GM18519 (cell line): ENCODE measurements at regions not wholly inside any gene's neighbourhood (a gene's known extent, or its start where the extent isn't known, plus 50 kb on each side); places are given as distances from the start of the nearest gene placed in this dataset.
"Not testable (repeated sequence)": the region's sequence is repeated elsewhere in the genome, so short reads cannot be mapped to it uniquely, and the experiment has no call there.

Experiments
- ATAC-seq: cut with Tn5 transposase; IDR thresholded peaks from one replicate; pipeline ENCODE4 v1.9.1; 2021; ENCODE audit warnings: mild to moderate bottlenecking, moderate library complexity; ENCODE audit not compliant: unreplicated experiment, low FRiP score

DNA sequence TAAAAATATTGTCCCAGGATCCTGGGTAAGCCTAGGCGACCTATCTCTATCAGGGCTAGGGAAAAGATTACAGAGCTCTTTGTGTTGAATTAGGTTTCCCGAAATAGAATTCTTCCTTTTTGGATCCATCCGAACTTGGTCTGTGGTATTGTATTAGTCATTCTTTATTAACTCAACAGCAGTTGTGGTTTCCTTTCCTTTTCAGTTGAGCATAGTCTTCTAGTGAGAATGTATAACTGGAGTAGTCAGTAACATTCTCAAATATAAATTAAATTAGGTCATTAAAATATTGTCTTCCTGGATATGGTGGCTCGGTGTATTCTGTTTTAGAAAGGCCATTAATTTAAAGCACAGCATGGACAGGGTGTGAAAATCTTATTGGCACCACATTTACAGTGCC is 520.4 kb downstream of the NLGN4X start:
- no peak for ATAC-seq

DNA sequence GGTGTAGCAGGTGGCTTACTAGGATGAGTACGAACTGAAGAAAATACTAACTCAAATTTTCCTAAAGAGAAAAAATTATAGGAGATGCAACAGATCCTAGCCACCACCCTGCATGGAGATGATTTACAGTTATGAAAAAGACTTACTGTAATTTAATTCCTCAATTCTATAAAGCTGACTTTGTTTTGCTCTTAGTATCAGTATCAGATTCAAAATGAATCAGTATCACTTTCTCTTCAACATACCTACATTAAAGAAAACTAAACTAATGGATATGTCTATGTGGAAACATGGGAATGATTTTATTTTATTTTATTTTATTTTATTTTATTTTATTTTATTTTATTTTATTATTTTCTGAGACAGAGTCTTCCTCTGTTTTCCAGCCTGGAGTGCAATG is 525.8 kb downstream of the NLGN4X start:
- no peak for ATAC-seq

DNA sequence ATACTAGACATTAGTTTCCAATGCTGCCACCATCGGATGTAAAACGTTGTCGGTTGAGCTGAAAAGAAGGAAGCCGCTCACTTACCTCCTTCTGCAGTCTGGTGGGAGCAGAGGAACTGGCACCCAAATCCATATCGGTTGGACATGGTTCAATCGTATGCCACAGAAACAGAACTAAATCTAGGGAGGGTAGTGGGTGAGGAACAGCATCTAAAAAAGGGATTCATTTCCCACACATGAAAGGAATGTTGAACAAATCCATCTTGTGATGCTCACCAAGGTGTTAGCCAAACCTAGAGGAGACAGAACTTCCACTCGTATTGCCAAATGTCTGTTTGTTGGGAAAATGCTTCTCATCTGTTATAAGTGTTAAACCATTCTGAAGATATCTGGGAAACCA is 532.7 kb downstream of the NLGN4X start:
- no peak for ATAC-seq

DNA sequence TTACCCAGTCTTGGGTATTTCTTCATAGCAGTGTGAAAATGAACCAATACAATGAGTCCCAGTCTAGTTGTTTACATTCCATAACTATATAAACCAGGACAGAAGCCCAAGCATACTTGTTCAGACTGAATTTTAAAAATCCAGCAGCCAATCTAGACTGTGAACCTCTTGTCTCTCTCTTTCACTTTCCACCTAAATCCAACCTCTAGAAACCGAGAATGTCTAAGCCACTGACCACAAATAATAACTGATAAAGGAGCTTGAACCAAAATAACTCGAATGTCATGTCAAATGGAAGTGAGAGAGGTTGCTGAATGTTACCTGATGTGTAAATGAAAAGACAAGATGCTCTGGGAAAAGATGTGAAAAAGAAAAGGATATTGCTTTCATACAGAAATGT is 544.7 kb downstream of the NLGN4X start:
- no peak for ATAC-seq

DNA sequence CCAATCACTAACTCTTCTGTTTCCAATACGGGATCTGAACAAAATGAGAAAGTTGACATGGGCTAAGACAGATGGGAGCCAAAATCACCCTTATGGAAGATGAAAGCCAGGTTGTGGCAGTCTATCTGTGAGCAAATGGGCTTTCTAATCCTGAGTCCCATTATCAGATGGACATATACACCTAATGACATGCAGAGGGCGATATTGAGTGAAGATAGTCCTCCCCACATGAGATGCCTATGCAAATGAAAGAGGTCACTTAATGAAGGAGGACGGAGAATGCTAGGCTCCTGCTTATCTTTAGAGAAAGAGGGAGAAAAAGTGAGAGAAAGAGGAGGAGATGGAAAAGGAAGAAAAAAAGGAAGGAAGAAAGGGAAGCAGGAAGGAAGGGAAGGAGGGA is 547.5 kb downstream of the NLGN4X start:
- no peak for ATAC-seq

DNA sequence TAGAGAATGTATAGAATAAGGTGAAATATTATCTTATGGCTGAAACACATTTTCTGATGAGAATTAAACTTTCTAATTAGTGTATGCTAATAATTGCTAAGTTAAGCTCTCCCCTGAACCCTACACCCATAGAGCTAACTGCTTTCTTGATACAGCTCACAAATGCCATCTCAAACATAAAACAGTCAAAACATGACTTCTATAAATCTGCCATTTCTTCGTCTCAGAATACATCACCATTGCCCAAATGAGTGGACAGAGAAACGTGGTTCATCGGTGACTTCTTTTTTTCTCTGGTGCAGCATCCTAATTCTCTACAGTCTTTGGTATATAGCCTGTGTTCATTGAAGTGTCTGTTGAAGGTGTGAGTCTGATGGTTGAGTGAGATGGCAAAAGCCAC is 554.6 kb downstream of the NLGN4X start:
- ATAC-seq, result no peak

DNA sequence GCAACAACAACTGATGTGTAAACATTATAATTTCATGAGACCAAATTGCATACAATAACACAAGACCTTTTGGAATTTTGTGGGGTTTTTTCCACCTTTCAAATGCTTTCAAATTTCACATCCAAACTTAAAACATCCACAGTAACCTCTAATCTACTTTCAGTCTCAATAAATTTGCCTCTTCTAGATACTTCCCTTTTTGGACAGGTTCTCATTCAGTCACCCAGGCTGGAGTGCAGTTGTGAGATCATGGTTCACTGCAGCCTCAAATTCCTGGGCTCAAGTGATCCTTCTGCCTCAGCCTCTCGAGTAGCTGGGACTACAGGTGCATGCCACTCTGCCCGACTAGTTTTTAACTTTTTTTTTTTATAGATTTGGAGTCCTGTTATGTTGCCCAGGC is 556.6 kb downstream of the NLGN4X start:
- no peak for ATAC-seq

DNA sequence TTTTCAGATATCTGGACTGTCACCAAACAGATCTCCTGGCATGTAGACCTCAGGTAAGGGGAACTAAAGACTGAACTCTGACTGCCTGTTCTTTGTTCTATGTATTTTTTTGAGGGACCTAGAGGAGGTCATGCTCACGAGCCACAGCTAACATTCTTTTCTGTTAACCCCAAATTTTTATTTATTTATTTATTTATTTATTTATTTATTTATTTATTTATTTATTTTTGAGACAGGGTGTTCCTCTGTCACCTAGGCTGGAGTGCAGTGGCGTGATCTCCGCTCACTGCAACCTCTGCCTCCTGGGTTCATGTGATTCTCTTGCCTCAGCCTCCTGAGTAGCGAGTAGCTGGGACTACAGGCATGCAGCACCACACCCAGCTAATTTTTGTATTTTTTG is 562.0 kb downstream of the NLGN4X start:
- ATAC-seq, result not testable (repeated sequence)

DNA sequence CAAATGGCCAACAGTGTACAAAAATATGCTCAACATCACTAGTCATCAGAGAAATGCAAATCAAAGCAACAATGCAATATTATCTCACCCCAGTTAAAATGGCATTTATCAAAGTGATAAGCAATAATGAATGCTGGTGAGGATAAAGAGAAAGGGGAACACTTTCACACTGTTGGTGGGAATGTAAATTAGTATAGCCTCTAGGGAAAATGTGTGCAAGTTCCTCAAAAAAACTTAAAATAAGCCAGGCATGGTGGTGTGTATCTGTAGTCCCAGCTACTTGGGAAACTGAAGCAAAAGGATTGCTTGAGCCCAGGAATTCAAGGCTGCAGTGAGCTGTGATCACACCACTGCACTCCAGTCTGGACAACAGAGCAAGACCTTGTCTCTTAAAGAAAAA is 572.1 kb downstream of the NLGN4X start:
- ATAC-seq, result no peak

DNA sequence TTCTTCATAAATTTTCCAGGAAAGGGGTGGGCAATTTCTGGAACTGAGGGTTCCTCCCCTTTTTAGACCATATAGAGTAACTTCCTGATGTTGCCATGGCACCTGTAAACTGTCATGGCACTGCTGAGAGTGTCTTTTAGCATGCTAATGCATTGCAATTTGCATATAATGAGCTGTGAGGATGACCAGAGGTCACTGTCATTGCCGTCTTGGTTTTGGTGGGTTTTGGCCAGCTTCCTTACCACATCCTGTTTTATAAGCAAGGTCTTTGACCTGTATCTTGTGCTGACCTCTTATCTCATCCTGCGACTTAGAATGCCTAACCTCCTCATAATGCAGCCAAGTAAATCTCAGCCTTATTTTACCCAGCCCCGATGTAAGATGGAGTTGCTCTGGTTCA is 577.8 kb downstream of the NLGN4X start:
- no peak for ATAC-seq

DNA sequence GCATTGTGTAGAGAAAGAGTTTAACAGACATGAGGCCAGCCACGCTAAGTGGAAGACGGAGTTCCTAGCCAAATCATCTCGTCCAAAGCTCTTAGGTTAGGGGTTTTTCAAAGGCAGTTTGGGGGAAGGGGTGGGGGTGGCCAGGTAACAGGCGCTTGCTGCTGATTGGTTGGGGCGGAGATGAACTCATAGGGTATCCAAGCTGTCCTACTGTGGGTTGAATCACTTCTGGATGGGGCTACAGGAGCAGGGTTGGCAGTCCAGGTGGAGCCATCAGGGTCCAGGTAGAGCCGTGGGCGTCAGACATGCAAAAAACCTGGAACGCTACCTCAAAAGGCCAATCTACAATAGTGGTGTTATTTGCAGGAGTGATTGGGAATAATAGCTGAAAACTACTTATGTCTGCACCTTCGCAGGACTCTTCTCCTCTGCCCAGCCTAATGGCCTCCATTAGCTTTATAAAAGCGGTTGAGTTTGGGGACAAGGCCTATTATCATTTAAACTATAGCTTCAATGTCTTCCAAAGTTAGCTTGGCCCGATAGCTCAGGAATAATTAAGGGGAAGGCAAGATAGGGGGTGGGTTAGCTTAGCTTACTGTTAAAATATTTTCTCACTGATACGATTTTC is 579.6 kb downstream of the NLGN4X start:
- no peak for ATAC-seq

DNA sequence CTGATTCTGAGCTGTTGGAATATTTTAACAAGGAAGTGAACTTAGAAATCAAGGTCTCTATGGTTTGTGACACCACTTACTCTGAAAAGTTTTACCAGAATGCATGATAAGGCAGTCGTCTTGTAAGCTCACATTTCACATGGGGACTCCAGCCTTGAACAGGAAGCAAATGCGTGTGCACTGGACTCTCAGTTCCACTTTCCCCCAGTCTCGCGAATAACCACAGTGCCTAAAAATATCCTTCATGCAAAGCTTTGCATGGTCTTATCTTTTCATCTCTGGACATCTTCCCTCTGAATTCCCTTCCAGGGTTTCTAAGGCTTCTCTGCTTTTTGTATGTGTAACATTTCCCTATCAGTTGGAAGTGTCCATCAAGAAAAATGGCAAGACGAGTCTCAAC is 581.8 kb downstream of the NLGN4X start:
- peak; percentile 97 for ATAC-seq

DNA sequence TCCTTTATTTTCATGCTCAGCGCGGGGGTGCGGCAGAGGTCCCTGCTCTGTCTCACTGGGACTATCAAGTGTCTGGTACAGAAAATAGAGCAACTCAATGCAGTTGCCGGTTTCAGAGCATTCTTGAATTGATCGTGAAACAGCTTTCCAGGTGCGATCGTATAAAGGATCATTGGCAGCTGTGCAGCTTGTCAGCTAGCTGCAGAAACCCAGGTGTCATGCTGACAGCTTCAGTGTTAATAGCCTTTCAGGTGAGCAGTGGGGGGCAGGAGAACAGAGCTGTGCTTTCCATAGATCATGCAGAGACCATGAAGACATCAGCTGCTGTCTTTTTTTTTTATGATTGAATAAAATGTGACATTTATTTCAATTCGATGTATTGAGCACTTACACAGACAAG is 583.9 kb downstream of the NLGN4X start:
- ATAC-seq, result no peak

DNA sequence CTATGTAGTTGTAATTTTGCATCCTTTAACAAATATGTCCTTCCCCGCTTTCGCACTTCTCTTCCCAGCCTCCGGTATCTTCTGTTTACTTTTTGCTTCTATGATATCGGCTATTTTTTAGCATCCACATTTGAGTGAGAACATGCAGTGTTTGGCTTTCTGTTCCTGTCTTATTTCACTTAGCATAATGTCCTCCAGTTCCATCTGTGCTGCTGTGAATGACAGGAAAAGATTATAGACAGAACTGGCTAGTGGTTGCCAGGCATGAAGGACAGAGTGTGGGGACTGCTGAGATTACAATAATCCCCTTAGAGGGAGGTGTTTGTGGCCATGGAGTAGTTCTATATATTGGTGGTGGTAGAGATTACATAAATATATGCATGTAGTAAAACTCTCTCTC is 588.6 kb downstream of the NLGN4X start:
- no peak for ATAC-seq

DNA sequence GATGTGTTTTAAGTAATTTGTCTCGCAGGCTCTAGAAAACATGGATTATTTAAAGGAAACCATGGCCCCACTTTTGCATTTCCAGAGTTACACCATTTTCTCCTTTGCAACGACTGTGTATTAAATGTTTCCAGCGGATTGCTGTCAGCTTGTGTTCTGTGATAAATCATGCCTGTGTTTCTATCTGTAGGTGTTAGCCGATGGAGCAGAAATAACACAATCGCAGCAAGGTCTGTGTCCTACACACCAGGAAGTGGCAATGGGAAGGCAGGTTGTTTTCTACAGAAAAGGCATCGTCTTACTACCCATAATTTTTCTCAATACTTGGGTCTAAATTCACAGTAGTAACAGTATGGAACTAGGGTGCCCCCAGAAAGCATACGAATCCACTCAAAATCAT is 590.1 kb downstream of the NLGN4X start:
- no peak for ATAC-seq

DNA sequence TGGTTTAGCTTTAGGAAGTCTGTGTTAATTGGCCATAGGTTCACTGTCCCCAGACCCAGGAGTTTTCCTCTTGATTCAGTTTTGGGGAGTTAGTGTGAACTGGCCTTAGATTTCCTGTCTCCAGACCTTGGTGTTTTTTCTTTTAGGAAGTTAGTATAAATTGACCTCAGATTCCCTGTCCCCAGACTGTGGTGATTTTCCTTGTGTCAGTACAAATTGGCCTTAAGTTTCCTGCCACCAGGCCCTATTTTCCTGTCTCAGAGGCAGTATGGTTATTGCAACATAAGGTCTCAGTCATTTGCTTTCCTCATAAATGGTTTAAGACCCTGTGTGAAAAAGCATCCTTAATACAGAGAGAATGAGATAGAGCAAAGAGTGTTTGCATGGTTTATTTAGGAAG is 595.8 kb downstream of the NLGN4X start:
- ATAC-seq, result no peak

DNA sequence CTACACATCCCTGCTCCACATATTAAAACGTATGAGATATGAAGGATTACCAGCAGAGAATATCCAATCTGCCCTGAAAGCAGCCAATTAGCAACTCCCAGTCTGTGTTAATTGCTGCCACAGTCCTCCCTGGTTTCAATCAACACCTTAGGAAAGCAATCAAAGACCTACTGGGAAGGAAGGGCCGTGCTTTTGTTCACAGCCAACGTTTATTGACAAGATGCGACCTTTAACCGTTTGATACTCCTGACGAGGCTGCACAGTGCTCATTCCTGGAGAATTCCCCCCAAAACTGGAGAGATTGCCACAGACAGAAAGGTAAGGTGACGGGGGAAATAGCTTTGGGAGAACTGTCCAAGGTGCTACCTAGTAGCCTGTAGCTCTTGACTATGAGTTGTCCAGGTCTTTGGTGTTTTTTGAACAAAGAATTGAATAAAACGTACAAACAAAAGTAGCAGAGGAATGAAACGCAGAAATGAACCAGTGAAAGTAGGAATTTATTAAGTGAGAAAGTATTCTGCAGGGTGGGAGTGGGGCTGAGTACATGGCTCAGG is 596.5 kb downstream of the NLGN4X start:
- no peak for ATAC-seq

DNA sequence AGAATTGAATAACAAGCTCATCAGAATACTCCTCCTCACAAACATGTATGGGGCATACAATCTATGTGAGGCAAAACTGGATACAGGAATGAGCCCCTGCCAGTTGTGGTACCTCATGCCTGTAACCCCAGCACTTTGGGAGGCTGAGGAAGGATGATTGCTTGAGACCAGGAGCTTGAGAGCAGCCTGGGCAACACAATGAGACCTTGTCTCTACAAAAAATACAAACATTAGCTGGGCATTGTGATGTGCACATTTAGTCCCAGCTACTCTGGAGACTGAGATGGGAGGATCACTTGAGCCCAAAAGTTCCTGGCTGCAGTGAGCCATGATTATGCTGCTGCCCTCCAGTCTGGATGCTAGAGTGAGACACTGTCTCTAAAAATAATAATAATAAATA is 611.0 kb downstream of the NLGN4X start:
- no peak for ATAC-seq

DNA sequence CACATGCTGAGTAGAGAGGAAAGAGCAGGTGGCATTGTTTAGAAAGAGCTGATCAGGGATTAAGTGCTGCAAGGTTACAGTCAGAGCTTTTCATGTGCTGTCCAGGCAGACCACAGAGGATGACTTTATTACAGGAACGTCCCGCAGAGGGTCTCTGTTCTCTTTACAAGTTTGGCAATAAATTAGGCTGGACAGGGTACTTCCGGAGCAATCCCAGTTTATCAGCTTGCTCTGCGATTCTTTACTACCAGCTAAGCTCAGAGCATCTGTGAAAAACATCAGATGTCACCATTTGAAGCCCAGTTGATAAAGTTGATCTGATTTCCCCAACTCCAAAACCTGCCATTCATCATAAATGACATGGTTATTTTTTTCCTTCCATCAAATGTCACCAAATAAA is 633.1 kb downstream of the NLGN4X start:
- no peak for ATAC-seq

DNA sequence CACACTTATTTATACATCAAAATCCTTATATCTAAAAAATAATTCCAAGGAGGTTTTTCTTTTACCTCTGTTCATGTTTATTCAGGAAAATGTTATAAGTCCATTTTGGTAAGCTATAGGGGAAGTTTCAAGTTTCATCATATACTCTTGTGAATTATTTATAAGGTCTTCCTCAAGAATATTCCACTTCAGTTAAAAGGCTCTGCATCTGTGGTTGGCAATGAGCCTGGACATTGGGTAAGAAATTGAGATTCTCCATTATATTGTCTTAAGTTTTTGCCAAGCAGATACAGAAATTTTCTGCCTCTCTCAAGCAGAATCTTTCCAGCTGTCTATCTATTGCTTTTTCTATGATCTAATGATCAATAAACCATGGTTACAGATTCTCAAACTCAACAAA is 641.9 kb downstream of the NLGN4X start:
- no peak for ATAC-seq

DNA sequence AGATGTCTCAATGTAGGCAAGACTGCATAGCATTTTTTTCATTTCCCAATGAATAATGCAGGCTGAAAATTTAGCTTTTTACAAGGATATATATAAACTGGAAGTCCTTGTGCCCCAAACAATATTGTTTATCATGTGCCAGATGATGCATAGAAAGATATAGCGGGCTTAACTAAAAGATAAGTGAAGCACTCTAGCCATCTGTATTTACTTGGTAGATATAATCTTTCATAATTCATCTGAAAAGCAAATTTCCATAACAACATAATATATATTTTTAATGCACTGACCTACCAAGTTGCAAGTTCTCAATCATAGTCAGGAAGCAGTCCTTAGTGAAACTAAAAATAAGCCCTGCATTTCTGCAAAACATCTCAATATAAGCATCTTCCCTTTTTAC is 653.3 kb downstream of the NLGN4X start:
- ATAC-seq, result no peak

DNA sequence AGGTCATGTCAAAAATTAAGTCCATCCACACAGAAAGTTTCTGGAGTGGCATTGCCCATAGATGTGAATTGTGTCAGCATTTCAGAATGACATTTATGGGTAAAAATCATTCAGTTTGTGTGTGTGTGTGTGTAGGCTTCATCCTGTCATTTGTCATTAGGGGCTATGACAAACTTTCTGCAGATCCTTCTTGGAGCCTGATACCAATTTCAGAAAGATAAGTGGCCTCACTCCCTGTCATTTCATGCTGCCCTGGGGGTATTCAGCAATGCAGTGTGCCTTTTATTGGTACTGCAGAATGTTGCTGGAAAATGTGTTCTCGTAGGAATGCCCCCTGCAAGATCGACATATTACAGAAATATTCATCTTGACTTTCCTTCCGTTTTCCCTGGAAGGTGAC is 659.7 kb downstream of the NLGN4X start:
- no peak for ATAC-seq

DNA sequence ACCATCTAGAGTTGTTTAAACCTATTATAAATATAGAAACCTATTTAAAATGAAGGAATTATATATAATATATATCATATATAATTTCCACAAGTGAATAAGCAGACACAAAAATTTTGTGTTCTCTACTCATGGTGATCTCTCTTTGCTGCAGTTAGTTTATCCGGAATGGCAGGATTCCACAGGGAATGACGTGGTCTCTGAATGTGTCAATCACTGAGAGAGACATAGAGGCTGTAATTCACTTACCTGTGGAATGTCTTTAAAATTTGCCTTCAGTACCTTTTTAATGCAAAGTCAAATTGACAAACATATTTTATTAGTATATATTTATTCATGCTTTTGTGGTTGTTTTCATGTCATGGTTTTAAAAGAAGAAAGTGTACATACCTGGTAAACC is 669.3 kb downstream of the NLGN4X start:
- ATAC-seq, result no peak
